ENCODE measurements at regions not wholly inside any gene's neighbourhood (a gene's known extent, or its start where the extent isn't known, plus 50 kb on each side); places are given as distances from the start of the nearest gene placed in this dataset.
"Not testable (repeated sequence)": the region's sequence is repeated elsewhere in the genome, so short reads cannot be mapped to it uniquely, and the experiment has no call there.

- not testable (repeated sequence) for DNase-seq
These were observed 473.3 kb downstream of the SPATA31A6 start for GRCh38 chr9:42656789-42657188.

GRCh38 chr9:42657496-42657895 is 474.0 kb downstream of the SPATA31A6 start:
- not testable (repeated sequence) for DNase-seq

- DNase-seq, result not testable (repeated sequence)
These were observed 513.7 kb downstream of the SPATA31A6 start for GRCh38 chr9:42697146-42697545.

- not testable (repeated sequence) for DNase-seq
These were observed 519.4 kb downstream of the SPATA31A6 start for GRCh38 chr9:42702890-42703289.

GRCh38 chr9:42724841-42725835 is 541.7 kb downstream of the SPATA31A6 start:
- DNase-seq, result not testable (repeated sequence)

GRCh38 chr9:42743030-42743814 is 559.8 kb downstream of the SPATA31A6 start:
- DNase-seq, result peak; percentile 63

- not testable (repeated sequence) for DNase-seq
These were observed 573.8 kb downstream of the SPATA31A6 start for GRCh38 chr9:42757251-42757650.

GRCh38 chr9:42759320-42759719 is 575.9 kb downstream of the SPATA31A6 start:
- DNase-seq, result not testable (repeated sequence)

GRCh38 chr9:42782201-42782600 is 598.7 kb downstream of the SPATA31A6 start:
- DNase-seq, result not testable (repeated sequence)

GRCh38 chr9:42792725-42793124 is 609.3 kb downstream of the SPATA31A6 start:
- not testable (repeated sequence) for DNase-seq

GRCh38 chr9:42798571-42798970 is 615.1 kb downstream of the SPATA31A6 start:
- DNase-seq, result not testable (repeated sequence)

- not testable (repeated sequence) for DNase-seq
These were observed 619.3 kb downstream of the SPATA31A6 start for GRCh38 chr9:42802716-42803115.

- not testable (repeated sequence) for DNase-seq
These were observed 623.2 kb downstream of the SPATA31A6 start for GRCh38 chr9:42806674-42807073.

- DNase-seq, result not testable (repeated sequence)
These were observed 638.0 kb downstream of the SPATA31A6 start for GRCh38 chr9:42821468-42821867.

- not testable (repeated sequence) for DNase-seq
These were observed 664.7 kb downstream of the SPATA31A6 start for GRCh38 chr9:42848156-42848555.

GRCh38 chr9:42850896-42851693 is 667.6 kb downstream of the SPATA31A6 start:
- not testable (repeated sequence) for DNase-seq

- DNase-seq, result not testable (repeated sequence)
These were observed 668.2 kb downstream of the SPATA31A6 start for GRCh38 chr9:42851701-42852100.

GRCh38 chr9:42852133-42852930 is 668.9 kb downstream of the SPATA31A6 start:
- DNase-seq, result not testable (repeated sequence)

GRCh38 chr9:42860133-42860532 is 676.7 kb downstream of the SPATA31A6 start:
- not testable (repeated sequence) for DNase-seq

GRCh38 chr9:42862465-42862864 is 679.0 kb downstream of the SPATA31A6 start:
- not testable (repeated sequence) for DNase-seq
